Retinal pigment epithelial cell (primary cell): ENCODE measurements at regions not wholly inside any gene's neighbourhood (a gene's known extent, or its start where the extent isn't known, plus 50 kb on each side); places are given as distances from the start of the nearest gene placed in this dataset.

ENCODE experiments used
- DNase-seq: peaks from one replicate; pipeline ENCODE4 v3.0.0-alpha.2; 2010; ENCODE audit warnings: low read depth
- H3K4me3 ChIP-seq: 2 replicates; pipeline ENCODE4 v1.5.1; 2011; ENCODE audit warnings: mild to moderate bottlenecking, low read length, control low read depth, moderate library complexity
- TF ChIP-seq, protein P1 (sequence below): conservative IDR thresholded peaks from 2 replicates; pipeline ENCODE4 v1.5.1; 2011; ENCODE audit warnings: low read depth, low read length, control low read depth, inconsistent platforms

GRCh38 chr7:52668435-52668834 is 367.0 kb upstream of the POM121L12 start:
- TF ChIP-seq, protein P1, sequence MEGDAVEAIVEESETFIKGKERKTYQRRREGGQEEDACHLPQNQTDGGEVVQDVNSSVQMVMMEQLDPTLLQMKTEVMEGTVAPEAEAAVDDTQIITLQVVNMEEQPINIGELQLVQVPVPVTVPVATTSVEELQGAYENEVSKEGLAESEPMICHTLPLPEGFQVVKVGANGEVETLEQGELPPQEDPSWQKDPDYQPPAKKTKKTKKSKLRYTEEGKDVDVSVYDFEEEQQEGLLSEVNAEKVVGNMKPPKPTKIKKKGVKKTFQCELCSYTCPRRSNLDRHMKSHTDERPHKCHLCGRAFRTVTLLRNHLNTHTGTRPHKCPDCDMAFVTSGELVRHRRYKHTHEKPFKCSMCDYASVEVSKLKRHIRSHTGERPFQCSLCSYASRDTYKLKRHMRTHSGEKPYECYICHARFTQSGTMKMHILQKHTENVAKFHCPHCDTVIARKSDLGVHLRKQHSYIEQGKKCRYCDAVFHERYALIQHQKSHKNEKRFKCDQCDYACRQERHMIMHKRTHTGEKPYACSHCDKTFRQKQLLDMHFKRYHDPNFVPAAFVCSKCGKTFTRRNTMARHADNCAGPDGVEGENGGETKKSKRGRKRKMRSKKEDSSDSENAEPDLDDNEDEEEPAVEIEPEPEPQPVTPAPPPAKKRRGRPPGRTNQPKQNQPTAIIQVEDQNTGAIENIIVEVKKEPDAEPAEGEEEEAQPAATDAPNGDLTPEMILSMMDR, result no peak
- no peak for DNase-seq
- H3K4me3 ChIP-seq, result no peak overlapping the region

GRCh38 chr7:52659178-52659577 is 376.3 kb upstream of the POM121L12 start:
- TF ChIP-seq, protein P1, result no peak
- H3K4me3 ChIP-seq, result no peak overlapping the region
- no peak for DNase-seq

DNA sequence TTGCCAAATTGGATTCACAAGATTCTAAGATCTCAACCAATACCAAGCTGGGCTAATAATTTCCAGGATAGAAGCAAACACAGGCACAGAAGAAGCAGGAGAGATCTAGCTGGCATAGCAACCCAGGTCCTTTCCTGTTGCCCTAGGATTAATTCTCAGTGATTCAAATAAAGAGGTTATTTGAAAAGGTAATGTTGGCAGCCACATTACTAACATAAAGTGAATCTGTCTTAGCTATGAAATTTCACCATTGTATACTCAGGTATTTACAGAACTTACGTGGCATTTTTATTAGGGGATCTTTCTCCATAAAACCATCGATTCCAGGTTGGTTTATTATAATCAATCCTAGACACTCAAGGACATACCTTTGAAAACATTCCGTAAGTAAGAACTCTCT is 379.3 kb upstream of the POM121L12 start:
- no peak for DNase-seq
- TF ChIP-seq, protein P1, result no peak

GRCh38 chr7:52652621-52653020 is 382.8 kb upstream of the POM121L12 start:
- TF ChIP-seq, protein P1, result no peak
- no peak for DNase-seq
- H3K4me3 ChIP-seq, result no peak overlapping the region

More for the DNA sequence above, 379.3 kb upstream of the POM121L12 start:
- H3K4me3 ChIP-seq, result no peak overlapping the region

- DNase-seq, result no peak
- TF ChIP-seq, protein P1, result no peak
- H3K4me3 ChIP-seq, result no peak overlapping the region
Measured at GRCh38 chr7:52648872-52649271, 386.6 kb upstream of the POM121L12 start.

GRCh38 chr7:52647046-52647445 is 388.4 kb upstream of the POM121L12 start:
- TF ChIP-seq, protein P1, result no peak
- H3K4me3 ChIP-seq, result no peak overlapping the region
- no peak for DNase-seq

DNA sequence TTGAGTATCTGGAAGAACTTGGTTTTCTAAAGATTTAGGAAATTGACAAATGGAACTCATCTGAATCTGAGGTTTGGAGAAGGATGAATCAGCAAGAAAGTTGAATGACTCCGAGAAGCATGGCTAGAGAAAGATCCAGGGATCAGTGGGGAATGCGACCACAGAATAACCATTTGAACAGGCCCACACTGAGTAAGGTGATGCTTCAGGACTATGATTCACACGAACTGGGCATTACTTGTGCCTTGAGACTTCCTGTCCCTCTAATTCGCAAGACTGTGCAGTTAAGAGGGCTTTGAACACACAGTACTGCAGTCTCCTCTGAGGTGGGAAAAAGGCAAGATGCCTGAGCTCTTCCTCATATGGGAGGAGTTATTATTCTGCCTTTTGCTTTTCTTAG is 395.5 kb upstream of the POM121L12 start:
- DNase-seq, result no peak
- TF ChIP-seq, protein P1, result no peak
- H3K4me3 ChIP-seq, result no peak overlapping the region
